GM04503 (cell line): ENCODE measurements at regions not wholly inside any gene's neighbourhood (a gene's known extent, or its start where the extent isn't known, plus 50 kb on each side); places are given as distances from the start of the nearest gene placed in this dataset.
"Not testable (repeated sequence)": the region's sequence is repeated elsewhere in the genome, so short reads cannot be mapped to it uniquely, and the experiment has no call there.

Experiments
- DNase-seq: peaks from one replicate; pipeline ENCODE4 v3.0.0-alpha.2; 2012; ENCODE audit warnings: low read depth

- DNase-seq, result no peak
Observed at GRCh38 chr4:184335520-184335919, 117.8 kb upstream of the ENPP6 start.

- DNase-seq, result not testable (repeated sequence)
Observed at GRCh38 chr4:184333446-184333845, 115.8 kb upstream of the ENPP6 start.

GRCh38 chr4:184331268-184331995, 113.8 kb upstream of the ENPP6 start:
- no peak for DNase-seq

- not testable (repeated sequence) for DNase-seq
Observed at GRCh38 chr4:184330517-184331094, 112.9 kb upstream of the ENPP6 start.

DNA sequence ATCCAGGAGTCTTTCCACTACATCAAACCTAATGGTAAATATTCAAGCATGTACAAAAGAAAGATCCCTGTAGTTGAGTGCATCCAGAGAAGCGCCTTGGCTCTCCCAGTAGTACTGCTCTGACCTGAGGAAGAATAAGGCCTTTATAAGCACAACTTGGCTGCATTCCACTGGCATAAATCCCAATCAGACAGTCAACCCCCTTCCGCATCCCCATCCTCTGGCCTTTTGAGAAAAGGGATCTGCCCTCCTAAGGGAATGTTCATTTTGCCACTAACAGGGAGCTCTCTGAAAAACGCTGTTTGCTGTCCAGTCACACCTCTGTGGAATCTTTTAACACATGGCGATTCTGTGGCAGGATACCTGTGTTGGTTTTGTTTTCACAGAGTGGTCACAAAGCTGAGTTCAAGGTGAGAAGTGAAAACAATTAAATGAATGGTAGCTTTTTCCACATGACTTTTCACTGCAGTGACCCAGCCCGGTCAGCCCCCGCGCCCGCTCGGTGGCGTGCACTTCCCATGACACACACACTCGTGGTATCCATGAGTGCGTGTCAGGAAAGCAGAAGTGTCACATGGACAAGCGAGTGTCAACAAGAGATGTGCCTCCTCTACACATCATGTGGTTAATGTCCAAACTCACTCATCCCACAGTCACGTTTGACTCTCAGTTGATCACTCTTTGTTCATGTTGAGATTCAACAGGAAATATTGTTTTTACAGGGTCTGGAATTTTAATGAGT, 112.2 kb upstream of the ENPP6 start:
- DNase-seq, result no peak

DNA sequence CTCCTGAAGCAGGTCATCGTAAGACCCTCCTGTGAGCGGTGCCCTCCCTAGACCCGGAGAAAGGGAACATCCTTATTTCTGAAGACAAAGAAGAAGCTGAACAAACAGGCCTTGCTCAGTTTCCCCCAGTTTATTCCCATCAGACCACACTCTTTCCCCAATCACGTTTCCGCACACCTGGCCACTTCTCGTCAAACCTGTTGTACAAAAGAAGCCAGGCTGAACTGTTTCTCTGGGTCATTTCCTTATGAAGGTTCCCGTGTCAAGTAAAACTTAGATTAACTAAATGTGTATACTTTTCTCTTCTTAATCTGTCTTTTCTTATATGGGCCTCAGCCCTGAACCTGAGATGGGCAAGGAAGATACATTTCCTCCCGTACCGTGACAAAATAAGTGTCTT, 111.6 kb upstream of the ENPP6 start:
- no peak for DNase-seq

- DNase-seq, result no peak
Observed at GRCh38 chr4:184328022-184328736, 110.5 kb upstream of the ENPP6 start.

- DNase-seq, result no peak
Observed at GRCh38 chr4:184324939-184325477, 107.3 kb upstream of the ENPP6 start.

GRCh38 chr4:184322328-184323025, 104.8 kb upstream of the ENPP6 start:
- no peak for DNase-seq

- DNase-seq, result no peak
Observed at GRCh38 chr4:184320631-184321030, 103.0 kb upstream of the ENPP6 start.

GRCh38 chr4:184318852-184319251, 101.2 kb upstream of the ENPP6 start:
- DNase-seq, result no peak

- no peak for DNase-seq
Observed at GRCh38 chr4:184317234-184317918, 99.7 kb upstream of the ENPP6 start.

- no peak for DNase-seq
Observed at GRCh38 chr4:184316821-184317220, 99.1 kb upstream of the ENPP6 start.

- DNase-seq, result no peak
Observed at GRCh38 chr4:184315675-184316359, 98.1 kb upstream of the ENPP6 start.

DNA sequence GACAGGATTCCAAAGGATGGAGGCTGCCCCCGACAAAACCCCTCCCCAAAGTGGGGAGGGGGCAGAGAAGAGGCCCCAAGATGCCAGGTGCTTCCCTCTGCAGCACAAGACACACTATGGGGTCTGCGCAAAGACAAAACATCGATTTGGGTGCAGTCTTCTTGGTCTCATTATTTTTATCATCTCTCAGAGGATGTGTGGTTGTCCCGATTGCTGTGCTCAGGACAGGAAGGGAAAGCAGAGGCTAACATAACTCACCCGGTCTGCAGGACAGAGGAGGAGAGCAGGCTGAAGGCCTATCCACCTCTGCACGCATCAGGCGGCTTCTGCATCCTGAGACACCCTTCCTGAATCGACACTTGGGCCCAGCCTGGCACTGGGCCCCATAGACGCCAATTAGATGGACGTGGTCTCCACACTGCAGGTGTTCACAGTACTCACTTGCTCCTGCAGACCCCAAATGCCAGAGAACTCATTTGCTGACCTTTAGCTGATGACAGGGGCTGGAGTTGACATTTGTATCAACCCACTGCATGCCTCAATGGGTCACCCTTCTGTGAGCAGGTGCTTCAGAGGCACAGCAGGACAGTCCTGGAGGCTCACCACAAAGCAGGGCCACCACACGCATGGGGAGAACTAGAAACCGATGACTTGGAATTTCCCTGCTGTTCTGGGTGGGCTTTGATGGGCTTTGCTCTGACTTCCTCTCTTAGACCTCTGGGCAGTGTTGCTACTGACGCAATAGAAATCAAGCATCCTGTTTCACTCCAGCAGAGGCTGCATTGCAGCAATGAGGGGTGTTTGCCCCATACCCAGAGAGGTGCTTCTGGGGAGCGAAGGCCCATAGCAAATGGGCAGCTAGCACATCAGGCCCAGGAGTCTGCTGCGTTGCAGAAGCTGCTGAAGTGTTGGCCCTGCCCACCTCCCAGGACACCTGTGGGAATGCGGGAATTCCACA, 96.3 kb upstream of the ENPP6 start:
- DNase-seq, result no peak

DNA sequence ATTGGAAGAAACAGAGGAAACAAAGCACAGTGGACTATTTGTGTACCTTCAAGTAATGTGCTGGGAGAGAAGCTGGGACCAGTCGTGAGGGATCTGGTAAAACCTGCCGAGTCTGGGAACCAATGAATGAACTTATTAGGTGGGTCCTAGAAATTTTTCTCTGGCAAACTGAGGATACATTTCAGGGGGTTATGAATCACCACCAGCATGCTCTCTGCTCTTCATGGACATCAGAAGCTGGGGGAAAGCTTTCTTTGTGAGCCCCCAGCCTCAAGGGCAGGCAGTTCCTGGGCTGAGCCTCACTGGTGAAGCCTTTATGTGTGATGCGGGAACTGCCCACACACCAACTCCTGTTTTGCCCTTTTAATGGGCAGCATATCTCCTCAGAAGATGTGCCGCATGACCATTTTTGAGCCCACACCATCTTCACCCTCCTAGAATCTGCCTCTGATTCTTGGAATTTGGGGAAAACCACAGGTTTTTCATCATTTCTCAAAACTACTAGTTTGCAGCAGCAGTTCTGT, 95.4 kb upstream of the ENPP6 start:
- DNase-seq, result no peak

- DNase-seq, result no peak
Observed at GRCh38 chr4:184312126-184312525, 94.5 kb upstream of the ENPP6 start.

- no peak for DNase-seq
Observed at GRCh38 chr4:184310881-184311709, 93.4 kb upstream of the ENPP6 start.
